ENCODE measurements at regions not wholly inside any gene's neighbourhood (a gene's known extent, or its start where the extent isn't known, plus 50 kb on each side); places are given as distances from the start of the nearest gene placed in this dataset.

- H3K4me3 ChIP-seq (ENCODE audit: low read length), result no peak overlapping the region
- TF ChIP-seq CTCF (conservative IDR thresholded peaks at IDR 0.05; ENCODE audit: low read length), result no peak
- DNase-seq (ENCODE audit: low read depth), result no peak
Measured at GRCh38 chr18:76592981-76593381, 97.9 kb upstream of the ZNF516 start.

GRCh38 chr18:76592096-76592495, 97.1 kb upstream of the ZNF516 start:
- no peak overlapping the region for H3K4me3 ChIP-seq (ENCODE audit: low read length)
- no peak for TF ChIP-seq CTCF (conservative IDR thresholded peaks at IDR 0.05; ENCODE audit: low read length)
- no peak for DNase-seq (ENCODE audit: low read depth)

GRCh38 chr18:76589866-76590265, 94.8 kb upstream of the ZNF516 start:
- no peak overlapping the region for H3K4me3 ChIP-seq (ENCODE audit: low read length)

GRCh38 chr18:76589316-76589715, 94.3 kb upstream of the ZNF516 start:
- no peak for DNase-seq (ENCODE audit: low read depth)
- no peak overlapping the region for H3K4me3 ChIP-seq (ENCODE audit: low read length)
- TF ChIP-seq CTCF (conservative IDR thresholded peaks at IDR 0.05; ENCODE audit: low read length), result no peak

More at GRCh38 chr18:76589866-76590265, 94.8 kb upstream of the ZNF516 start:
- TF ChIP-seq CTCF (conservative IDR thresholded peaks at IDR 0.05; ENCODE audit: low read length), result no peak
- no peak for DNase-seq (ENCODE audit: low read depth)

- DNase-seq (ENCODE audit: low read depth), result no peak
- TF ChIP-seq CTCF (conservative IDR thresholded peaks at IDR 0.05; ENCODE audit: low read length), result no peak
- peak overlapping the region; percentile 18 for H3K4me3 ChIP-seq (ENCODE audit: low read length)
Measured at GRCh38 chr18:76588601-76589226, 93.7 kb upstream of the ZNF516 start.

- TF ChIP-seq CTCF (conservative IDR thresholded peaks at IDR 0.05; ENCODE audit: low read length), result no peak
- DNase-seq (ENCODE audit: low read depth), result no peak
- H3K4me3 ChIP-seq (ENCODE audit: low read length), result no peak overlapping the region
Measured at GRCh38 chr18:76587879-76588271, 92.8 kb upstream of the ZNF516 start.

- no peak overlapping the region for H3K4me3 ChIP-seq (ENCODE audit: low read length)
- no peak for DNase-seq (ENCODE audit: low read depth)
- no peak for TF ChIP-seq CTCF (conservative IDR thresholded peaks at IDR 0.05; ENCODE audit: low read length)
Measured at GRCh38 chr18:76587147-76587878, 92.3 kb upstream of the ZNF516 start.

All from AG10803 (cell line).